Gastrocnemius medialis (tissue), 4 donors: ENCODE measurements at regions not wholly inside any gene's neighbourhood (a gene's known extent, or its start where the extent isn't known, plus 50 kb on each side); places are given as distances from the start of the nearest gene placed in this dataset.

Experiments
- CTCF ChIP-seq, 5 experiments: fragments of 450-650 bp in 3 of 5; fragments of 200-600 bp in 2 of 5; sonication (generic) in 2 of 5; IDR thresholded peaks in 4 of 5; conservative IDR thresholded peaks in 1 of 5; 1 replicate in 4 of 5; 2 replicates in 1 of 5; pipeline ENCODE4 v1.5.1; 2016 to 2019; ENCODE audit warnings: antibody characterized with exemption in 5 of 5, mild to moderate bottlenecking in 3 of 5, moderate library complexity in 3 of 5
- POLR2A ChIP-seq, 2 donors: fragments of 450-650 bp; IDR thresholded peaks; one replicate each; pipeline ENCODE4 v1.6.1; 2017; ENCODE audit warnings: antibody characterized with exemption in 2 of 2, mild to moderate bottlenecking in 2 of 2, moderate library complexity in 2 of 2

- TF ChIP-seq CTCF (IDR thresholded peaks at IDR 0.05 in 4 of 5, conservative IDR thresholded peaks at IDR 0.05 in 1 of 5) (no peak), POLR2A (IDR thresholded peaks at IDR 0.05) (no peak)
These were observed 717.8 kb downstream of the DTWD2 start for GRCh38 chr5:118270526-118270925.
